GM19463 (cell line): ENCODE measurements at regions not wholly inside any gene's neighbourhood (a gene's known extent, or its start where the extent isn't known, plus 50 kb on each side); places are given as distances from the start of the nearest gene placed in this dataset.

Source experiments
- ATAC-seq: cut with Tn5 transposase; IDR thresholded peaks from one replicate; pipeline ENCODE4 v1.9.1; 2021; ENCODE audit warnings: mild to moderate bottlenecking, moderate library complexity; ENCODE audit not compliant: unreplicated experiment

DNA sequence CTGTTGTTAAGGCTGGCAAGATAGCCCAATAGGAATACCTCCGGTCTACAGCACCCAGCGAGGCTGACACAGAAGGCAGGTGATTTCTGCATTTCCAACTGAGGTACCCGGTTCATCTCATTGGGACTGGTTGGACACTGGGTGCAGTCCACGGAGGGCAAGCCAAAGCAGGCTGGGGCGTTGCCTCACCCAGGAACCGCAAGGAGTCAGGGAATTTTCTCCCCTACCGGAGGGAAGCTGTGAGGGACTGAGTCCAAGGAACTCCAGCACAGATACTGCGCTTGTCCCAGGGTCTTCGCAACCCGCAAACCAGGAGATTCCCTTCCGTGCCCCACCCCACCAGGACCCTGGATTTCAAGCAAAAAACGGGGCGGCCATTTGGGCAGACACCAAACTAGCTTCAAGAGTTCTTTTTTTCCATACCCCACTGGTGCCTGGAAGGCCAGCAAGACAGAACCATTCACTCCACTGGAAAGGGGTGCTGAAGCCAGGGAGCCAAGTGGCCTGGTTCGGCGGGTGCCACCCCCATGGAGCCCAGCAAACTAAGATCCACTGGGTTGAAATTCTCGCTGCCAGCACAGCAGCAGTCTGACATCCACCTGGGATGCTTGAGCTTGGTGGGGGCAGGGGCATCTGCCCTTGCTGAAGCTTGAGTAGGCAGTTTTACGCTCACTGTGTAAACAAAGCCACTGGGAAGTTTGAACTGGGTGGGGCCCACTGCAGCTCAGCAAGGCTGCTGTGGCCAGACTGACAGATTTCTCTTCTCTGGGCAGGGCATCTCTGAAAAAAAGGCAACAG is 647.2 kb downstream of the BNC2 start:
- no peak for ATAC-seq

- no peak for ATAC-seq
These were observed 639.7 kb downstream of the BNC2 start for GRCh38 chr9:16230731-16231130.

DNA sequence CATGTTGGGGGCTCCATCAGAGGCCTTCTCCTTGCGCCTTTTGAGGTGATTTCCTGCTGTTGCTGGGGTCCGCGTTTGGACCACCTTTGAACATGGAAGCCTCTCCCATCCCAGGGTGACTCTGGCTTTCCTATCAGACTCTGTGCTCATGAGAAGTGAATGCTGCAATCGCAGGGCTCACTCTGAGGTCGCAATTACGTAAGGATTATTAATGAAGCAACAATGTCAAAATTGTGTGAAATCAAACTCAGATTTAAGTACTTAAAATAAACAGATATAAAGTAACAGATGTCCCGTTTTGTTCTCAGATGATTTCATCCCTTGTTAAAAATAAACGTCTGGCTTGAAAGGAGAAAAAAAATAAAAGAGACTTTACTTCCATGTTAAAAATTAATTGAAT is 634.2 kb downstream of the BNC2 start:
- no peak for ATAC-seq

- ATAC-seq: no peak
These were observed 633.6 kb downstream of the BNC2 start for GRCh38 chr9:16236882-16237281.

DNA sequence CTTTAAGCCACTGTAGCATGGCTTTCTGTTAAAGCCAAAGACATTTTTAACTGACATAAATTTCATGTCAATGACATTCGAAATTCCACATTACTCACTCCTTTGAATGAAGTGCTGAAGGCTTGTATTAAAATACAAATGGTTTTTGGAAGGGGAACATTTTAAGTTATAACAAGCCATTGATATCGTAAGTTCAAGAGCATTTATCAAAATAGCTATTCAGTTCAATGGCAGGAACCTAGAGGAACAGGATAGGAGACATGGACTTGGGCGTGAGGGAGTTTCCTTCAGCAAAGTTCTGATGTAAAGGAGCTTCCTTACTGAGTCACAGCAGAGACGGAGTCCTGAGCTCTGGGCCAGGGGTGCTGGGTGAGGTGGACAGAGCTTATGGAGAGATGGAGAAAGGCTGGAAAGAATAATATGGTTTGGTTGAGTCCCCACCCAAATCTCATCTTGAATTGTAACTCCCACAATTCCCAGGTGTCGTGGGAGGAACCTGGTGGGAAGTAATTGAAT is 631.8 kb downstream of the BNC2 start:
- ATAC-seq: no peak

DNA sequence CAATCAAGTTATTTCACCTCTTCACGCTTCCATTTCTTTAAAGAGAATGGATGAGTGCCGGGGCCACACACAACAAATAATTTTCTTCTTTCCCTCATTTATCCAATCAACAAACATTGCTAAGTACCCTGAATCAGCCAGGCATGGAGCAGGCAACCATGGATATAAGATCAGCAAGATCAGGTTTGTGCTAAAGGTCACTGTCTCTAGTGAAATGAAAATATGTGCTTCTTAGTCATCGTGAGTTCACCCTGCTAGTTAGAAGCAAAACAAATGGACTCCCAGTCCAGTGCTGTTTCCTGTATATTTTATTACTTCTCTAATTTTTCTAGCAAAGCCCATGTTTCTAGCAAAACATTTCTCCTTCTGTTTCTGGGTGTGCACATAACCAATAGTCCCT is 629.2 kb downstream of the BNC2 start:
- ATAC-seq: no peak

GRCh38 chr9:16243798-16244197 is 626.7 kb downstream of the BNC2 start:
- no peak for ATAC-seq

- ATAC-seq: no peak
These were observed 624.6 kb downstream of the BNC2 start for GRCh38 chr9:16245756-16246440.

DNA sequence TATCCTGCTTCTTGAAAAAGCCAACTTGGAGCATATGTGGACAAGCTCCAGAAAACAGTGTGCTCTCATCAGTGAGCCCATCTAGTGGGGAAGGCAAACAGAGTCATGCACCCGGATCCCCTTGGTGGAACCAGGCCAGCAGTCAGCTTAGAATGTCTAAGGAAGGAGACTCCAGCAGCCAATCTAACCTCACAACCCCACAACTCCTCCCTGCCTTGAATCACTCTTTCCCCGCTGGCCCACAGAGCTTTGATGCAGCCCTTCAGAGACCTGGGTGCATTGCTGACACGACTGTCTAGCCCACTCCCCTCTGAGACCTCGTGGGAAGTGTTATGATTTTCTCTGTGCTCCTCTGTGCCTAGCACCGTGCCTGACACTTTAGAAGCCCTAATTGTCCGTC is 623.7 kb downstream of the BNC2 start:
- ATAC-seq: no peak

GRCh38 chr9:16247188-16247875 is 623.1 kb downstream of the BNC2 start:
- no peak for ATAC-seq

GRCh38 chr9:16248822-16249221 is 621.6 kb downstream of the BNC2 start:
- no peak for ATAC-seq

DNA sequence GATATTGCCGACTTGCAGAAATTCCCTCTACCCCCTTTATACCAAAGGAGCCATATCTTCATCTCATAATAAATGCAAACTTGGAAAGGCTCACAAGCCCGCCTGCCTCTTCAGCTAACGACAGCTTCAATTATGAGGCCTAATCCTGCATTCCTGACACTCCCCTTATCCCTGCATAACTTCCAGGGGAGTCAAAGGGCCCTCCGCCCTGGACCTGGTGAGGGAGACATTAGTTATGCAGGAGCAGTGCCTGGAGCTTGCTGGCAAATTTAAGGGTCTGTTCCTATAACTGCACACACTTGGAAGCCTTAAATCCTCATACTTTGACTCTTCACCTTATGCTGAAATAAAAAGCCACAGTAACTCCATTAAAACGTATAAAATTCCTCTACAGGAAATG is 617.9 kb downstream of the BNC2 start:
- no peak for ATAC-seq

DNA sequence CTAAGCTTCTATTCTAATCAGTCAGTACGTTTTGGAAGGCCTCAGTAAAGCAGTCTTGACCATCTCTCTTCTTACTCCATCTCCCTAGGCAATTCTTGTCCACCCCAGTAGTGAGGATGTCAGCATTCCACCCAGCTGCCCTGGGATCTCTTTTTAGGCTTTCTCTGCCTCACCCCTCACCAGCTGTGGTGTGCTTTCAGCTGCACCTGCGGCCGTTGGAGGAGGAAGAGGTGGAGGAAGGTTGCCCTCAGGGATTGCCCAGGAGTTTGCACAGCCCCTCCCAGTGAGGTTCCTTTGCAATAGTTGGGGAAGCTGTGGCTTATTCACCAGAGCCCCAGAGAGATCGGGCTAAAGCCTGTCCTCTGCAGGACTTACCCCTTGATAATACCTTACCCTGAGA is 615.8 kb downstream of the BNC2 start:
- ATAC-seq: no peak

GRCh38 chr9:16255217-16255616 is 615.3 kb downstream of the BNC2 start:
- no peak for ATAC-seq

GRCh38 chr9:16257604-16258003 is 612.9 kb downstream of the BNC2 start:
- no peak for ATAC-seq

GRCh38 chr9:16258191-16258590 is 612.3 kb downstream of the BNC2 start:
- ATAC-seq: no peak

GRCh38 chr9:16258708-16259107 is 611.8 kb downstream of the BNC2 start:
- no peak for ATAC-seq

DNA sequence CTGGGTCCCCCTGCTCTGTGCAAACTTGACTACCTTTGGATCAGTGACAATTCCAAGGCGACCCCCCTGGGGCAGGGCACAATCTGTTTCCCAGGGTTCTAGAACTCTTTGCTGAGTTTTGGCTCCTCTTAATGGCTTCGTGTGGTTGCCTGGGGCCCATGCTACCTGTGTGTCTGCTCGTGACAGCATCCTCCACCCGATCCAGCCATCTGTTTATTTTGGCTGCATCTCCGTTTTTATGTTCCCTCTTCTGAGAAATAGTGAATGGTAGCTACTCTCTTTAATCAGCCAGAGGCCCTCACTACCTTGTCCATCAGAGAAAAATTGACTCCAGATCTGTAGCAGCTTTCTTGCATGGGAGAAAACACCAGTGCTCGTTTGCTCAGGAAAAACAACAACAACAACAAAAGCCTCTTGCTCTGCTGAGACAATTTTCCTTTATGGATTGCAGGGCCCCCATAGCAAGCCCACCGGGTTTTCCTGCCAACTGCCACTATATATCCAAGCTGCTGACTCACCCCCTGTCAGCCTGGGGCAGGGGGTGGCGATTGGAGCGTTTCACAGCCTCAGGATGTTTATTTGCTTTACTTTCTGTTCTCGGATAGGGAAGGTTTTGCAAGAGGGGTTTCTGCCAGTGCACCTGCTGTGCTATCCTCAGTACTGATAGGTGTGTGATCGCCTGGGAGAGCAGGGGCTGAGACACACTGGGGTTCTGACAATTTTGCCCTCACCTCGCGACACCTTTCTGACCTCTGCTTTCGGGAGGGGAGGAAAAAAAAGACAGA is 607.8 kb downstream of the BNC2 start:
- no peak for ATAC-seq

GRCh38 chr9:16265688-16266087 is 604.8 kb downstream of the BNC2 start:
- no peak for ATAC-seq

GRCh38 chr9:16266648-16267276 is 603.7 kb downstream of the BNC2 start:
- no peak for ATAC-seq
